ENCODE measurements at regions not wholly inside any gene's neighbourhood (a gene's known extent, or its start where the extent isn't known, plus 50 kb on each side); places are given as distances from the start of the nearest gene placed in this dataset.

- Histone ChIP-seq H4K20me1 (ENCODE audit: insufficient read depth, low read length) (no peaks in the 10 kb centered on the region), H3K4me2 (ENCODE audit: insufficient read depth, low read length) (no peak overlapping the region), H3K9me3 (ENCODE audit: insufficient read depth, low read length, severe bottlenecking) (no peaks in the 10 kb centered on the region), H3K36me3 (ENCODE audit: insufficient read depth, low read length) (no peaks in the 10 kb centered on the region), H3K79me2 (ENCODE audit: insufficient read depth, low read length) (no peaks in the 10 kb centered on the region), H3K9ac (ENCODE audit: low read depth, low read length) (no peak overlapping the region), H2AFZ (ENCODE audit: low read depth, low read length) (no peak overlapping the region), H3K27ac (ENCODE audit: low read length) (no peak overlapping the region), H3K4me1 (ENCODE audit: insufficient read depth, low read length) (no peaks in the 10 kb centered on the region), H3K4me3 (ENCODE audit: low read depth in 1 of 2, low read length in 2 of 2) (no peak overlapping the region), H3K27me3 (ENCODE audit: insufficient read depth, low read length, poor library complexity) (no peaks in the 10 kb centered on the region)
- TF ChIP-seq CTCF (IDR thresholded peaks at IDR 0.05; ENCODE audit: borderline replicate concordance, extremely low read depth, low read length, poor library complexity, severe bottlenecking) (no peak), EZH2 (IDR thresholded peaks at IDR 0.05; ENCODE audit: borderline replicate concordance, low read depth, low read length, severe bottlenecking) (no peak)
- DNase-seq = no peak
- ATAC-seq (ENCODE audit: insufficient read depth, low read depth) = no peak
These were observed 233.4 kb downstream of the ARHGAP12 start for GRCh38 chr10:31694929-31695837.

- DNase-seq (no peak), ATAC-seq (ENCODE audit: insufficient read depth, low read depth) (no peak)
- H3K9me3 ChIP-seq (ENCODE audit: insufficient read depth, low read length, severe bottlenecking) = peaks cover 3% of the 10 kb centered on the region
- H3K4me1 ChIP-seq (ENCODE audit: insufficient read depth, low read length) = no peaks in the 10 kb centered on the region
- no peak overlapping the region for H3K27ac ChIP-seq (ENCODE audit: low read length)
- no peaks in the 10 kb centered on the region for H3K79me2 ChIP-seq (ENCODE audit: insufficient read depth, low read length)
- no peak overlapping the region for H2AFZ ChIP-seq (ENCODE audit: low read depth, low read length)
- no peak overlapping the region for H3K9ac ChIP-seq (ENCODE audit: low read depth, low read length)
- H4K20me1 ChIP-seq (ENCODE audit: insufficient read depth, low read length) = no peaks in the 10 kb centered on the region
- H3K36me3 ChIP-seq (ENCODE audit: insufficient read depth, low read length) = no peaks in the 10 kb centered on the region
- no peak overlapping the region for H3K4me2 ChIP-seq (ENCODE audit: insufficient read depth, low read length)
- H3K4me3 ChIP-seq (ENCODE audit: low read depth in 1 of 2, low read length in 2 of 2) = no peak overlapping the region
- no peaks in the 10 kb centered on the region for H3K27me3 ChIP-seq (ENCODE audit: insufficient read depth, low read length, poor library complexity)
- TF ChIP-seq EZH2 (IDR thresholded peaks at IDR 0.05; ENCODE audit: borderline replicate concordance, low read depth, low read length, severe bottlenecking) = no peak
- TF ChIP-seq CTCF (IDR thresholded peaks at IDR 0.05; ENCODE audit: borderline replicate concordance, extremely low read depth, low read length, poor library complexity, severe bottlenecking) = no peak
These were observed 234.4 kb downstream of the ARHGAP12 start for GRCh38 chr10:31694126-31694685.

GRCh38 chr10:31693491-31693890 is 235.1 kb downstream of the ARHGAP12 start:
- Histone ChIP-seq H2AFZ (ENCODE audit: low read depth, low read length) (no peak overlapping the region), H3K79me2 (ENCODE audit: insufficient read depth, low read length) (no peaks in the 10 kb centered on the region), H3K9ac (ENCODE audit: low read depth, low read length) (no peak overlapping the region), H3K4me1 (ENCODE audit: insufficient read depth, low read length) (no peaks in the 10 kb centered on the region), H3K4me2 (ENCODE audit: insufficient read depth, low read length) (no peak overlapping the region), H4K20me1 (ENCODE audit: insufficient read depth, low read length) (no peaks in the 10 kb centered on the region), H3K9me3 (ENCODE audit: insufficient read depth, low read length, severe bottlenecking) (peaks cover 3% of the 10 kb centered on the region), H3K27ac (ENCODE audit: low read length) (no peak overlapping the region), H3K27me3 (ENCODE audit: insufficient read depth, low read length, poor library complexity) (no peaks in the 10 kb centered on the region), H3K36me3 (ENCODE audit: insufficient read depth, low read length) (no peaks in the 10 kb centered on the region), H3K4me3 (ENCODE audit: low read depth in 1 of 2, low read length in 2 of 2) (no peak overlapping the region)
- no peak for TF ChIP-seq EZH2 (IDR thresholded peaks at IDR 0.05; ENCODE audit: borderline replicate concordance, low read depth, low read length, severe bottlenecking)
- TF ChIP-seq CTCF (IDR thresholded peaks at IDR 0.05; ENCODE audit: borderline replicate concordance, extremely low read depth, low read length, poor library complexity, severe bottlenecking) = no peak
- DNase-seq = no peak
- ATAC-seq (ENCODE audit: insufficient read depth, low read depth) = no peak
